ENCODE measurements at regions not wholly inside any gene's neighbourhood (a gene's known extent, or its start where the extent isn't known, plus 50 kb on each side); places are given as distances from the start of the nearest gene placed in this dataset.

DNA sequence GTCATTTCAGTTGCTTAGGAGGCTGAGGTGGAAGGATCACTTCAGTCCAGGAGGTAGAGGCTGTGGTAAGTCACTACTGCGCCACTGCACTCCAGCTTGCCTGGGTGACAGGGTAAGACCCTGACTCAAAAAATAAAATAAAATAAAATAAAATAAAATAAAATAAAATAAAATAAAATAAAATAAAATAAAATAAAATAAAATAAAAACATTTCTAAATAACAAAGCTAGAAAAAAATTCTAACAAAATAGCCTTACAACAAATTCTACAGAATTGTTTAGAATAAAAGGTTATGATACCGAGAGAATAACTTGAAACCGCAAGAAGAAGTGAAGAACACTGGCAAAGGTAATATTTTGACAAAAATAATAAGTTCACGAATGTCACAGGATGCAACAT lies 794.3 kb downstream of the NR2F2 start:
- DNase-seq: no peak

DNA sequence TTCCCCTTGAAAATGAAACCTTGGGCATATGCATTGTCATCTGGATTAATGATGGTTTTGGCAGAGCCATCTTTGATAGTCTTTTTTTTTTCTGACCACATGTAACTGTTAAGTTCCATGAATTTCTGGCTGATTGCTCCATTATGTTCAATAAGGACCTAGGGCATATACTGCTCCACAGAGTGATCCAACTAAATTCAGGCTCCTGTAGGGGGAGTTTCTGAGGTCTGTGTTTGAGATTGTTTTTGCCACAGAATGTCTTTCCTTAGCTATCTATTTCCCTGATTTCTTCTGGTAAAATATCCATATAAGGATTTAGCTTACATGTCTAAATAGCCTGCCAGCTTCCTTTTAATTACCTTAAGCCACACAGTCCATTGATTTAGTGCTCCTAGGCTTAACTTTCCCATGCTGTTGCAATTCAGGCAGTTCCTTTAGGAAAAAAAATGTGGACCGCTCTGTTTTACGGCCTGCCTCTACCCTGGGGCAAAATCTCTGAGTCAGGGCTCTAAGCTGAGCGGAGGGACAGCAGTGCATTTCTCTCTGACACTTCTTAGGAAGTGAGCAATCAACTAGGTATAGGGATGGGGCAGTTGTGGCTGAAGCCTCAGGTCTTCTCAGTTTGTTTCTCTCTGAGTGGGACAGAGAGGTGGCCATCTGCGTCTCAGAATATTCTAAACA lies 796.2 kb downstream of the NR2F2 start:
- no peak for DNase-seq

DNA sequence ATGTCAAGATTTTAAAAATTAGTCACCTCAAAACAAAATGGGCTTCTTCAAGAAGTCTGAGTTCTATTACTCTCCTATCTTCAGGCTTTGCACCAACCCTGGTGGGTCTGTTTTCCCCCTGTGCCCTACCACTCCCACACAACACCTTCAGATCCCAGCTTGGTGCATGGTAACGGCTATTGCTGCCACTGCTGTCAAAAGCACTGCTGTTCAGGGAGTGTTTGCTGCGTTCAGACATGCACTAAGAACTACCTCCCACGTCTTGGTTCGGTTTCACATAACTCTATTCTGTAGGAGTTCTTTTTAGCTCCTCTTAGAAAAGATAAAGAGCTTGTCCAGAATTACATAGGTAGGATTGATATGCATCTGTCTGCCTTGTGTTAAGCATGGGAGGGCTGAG lies 799.2 kb downstream of the NR2F2 start:
- no peak for DNase-seq

DNA sequence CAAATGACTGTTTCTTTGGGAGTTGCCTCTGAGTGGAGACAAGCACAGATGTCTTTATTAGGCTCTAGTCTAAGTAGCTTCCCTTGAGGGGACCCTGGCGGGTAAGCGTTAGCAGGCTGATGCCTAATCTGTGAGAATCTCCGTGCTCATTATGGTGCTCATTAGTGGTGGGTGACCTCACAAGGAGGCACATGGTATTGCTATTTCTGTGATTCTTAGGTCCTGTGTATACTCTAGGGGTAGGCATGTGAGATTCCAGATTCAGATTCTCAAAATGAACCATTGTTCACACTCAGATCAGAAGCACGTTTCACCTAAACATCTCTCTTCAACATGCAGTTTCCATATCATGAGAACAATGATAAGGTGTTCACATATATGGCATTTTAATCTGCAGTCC lies 809.7 kb downstream of the NR2F2 start:
- DNase-seq: no peak

DNA sequence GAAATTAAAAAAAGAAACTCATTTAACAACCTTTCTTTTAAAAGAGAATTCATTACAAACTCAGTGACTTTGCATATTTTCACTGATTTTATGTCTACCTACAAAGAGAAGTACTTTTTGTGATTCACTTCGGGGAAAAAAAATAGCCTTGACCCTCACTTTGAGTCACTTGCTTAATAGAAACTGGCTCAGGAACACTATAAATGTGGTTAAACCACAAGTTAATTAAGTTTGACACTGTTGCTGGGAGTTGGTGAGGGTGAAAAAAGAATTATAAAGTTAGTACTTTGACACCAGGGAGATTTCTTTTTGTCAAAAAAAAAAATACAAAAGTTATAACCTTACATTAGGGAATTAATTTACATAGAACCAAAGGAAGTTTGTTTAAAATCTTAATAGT lies 810.9 kb downstream of the NR2F2 start:
- DNase-seq: no peak

DNA sequence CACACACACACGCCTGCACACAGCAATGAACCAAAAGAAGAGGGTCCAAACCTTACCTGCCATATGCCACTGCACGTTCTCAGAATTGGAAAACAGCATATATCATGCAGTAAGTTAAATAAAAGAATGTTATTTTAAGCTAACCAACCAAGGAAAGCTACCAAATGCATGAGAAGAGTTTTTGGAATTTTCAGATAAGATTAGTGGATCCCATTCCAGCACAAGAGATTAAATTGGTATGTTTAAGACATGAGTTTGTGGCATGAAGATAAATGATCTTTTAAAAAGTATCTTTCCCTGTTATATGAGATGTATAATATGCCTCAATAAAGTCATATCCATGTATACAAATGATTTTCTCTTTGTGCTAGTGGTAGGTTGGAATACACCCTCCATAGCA lies 811.4 kb downstream of the NR2F2 start:
- no peak for DNase-seq

DNA sequence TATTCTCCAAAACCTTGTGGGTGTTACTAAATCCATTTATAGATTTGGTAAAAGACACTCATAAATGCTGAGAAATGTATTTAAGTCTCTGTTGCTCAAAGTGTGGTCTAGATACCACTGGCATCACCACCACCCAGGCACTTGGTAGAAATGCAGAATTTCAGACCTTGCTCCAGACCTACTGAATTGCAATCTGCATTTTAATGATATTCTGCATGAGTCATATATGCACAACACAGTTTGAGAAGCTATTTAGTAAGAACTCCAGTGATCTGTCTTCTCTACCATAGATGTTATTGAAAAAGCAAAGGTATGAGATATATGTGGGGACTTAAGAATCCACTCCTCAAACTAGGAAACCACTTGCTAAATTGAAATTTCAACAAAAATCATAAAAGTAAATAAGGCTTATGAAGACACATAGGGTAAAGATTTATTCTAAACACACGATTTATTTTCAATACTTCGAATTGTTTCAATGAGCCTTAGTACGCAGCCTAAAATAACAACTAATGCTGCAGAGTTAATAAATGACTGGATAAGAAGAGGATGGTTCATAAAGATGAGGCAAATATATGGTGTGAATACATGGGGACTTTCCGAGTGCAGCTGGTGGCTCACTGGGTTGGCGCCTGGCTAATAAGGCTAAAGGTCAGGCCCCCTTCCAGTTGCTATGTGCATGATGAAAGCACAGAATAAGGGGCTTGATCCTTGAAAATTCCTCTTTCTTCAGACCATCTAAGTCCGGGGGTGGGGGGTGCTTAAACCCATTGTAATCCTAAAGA lies 813.3 kb downstream of the NR2F2 start:
- DNase-seq: no peak

DNA sequence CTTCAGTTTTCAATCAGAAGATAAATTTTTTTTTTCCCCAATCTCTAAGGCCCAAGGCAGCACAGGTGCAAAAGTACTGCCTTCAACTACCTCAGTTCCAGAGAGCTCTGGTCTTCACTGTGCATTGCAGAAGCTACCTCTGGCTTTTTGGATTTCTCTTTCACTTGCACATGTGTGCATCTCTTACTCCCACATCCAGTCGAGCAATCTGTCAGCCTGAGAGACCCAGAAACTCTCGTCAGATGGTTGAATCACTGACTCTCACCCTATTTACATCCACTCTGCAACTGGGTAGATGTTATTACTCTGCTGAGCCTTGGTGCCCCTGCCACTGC lies 813.8 kb downstream of the NR2F2 start:
- DNase-seq: no peak

DNA sequence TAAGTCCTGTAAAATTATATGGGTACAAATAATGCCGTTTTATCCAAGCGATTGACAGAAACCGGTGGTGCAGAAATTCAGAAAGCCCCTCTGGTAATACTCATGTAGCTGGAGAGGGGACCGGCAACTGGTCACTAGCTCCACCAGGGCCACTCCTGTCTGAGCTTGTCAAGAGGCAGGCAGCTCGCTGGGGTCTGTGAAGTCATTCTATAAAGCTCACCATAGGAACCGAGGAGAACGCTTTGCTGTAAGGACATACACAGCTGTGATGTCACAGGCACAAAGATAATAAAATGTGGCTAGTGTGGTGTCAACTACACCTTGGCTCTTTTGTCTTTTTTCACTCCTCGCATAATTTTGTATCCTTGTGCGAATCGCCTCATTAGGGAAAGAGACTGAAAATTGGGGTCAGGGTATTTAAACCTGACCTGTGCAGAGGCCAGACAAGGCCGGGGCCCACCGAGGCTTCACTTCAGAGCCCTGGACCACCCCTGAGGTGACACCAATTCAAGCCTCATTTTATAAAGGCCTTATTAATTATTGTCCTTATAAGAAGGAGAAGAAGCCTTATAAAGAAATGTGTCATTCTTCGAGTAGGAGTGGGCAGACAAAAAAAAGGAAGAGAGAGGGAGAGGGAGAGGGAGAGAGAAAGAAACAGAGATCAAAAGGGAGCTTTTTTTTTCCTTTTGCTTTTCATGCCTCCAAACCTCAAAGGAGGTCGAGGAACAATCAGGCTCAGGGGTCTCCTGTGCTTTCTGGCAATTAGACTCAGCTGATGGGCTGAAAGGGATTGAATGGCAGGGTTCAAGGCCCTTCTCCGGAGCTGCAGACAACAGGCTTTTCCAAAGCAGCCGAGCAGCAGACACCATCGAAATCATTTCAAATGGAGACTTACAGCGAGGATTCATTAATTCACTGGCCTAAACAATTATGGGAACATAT lies 813.3 kb upstream of the ARRDC4 start:
- DNase-seq: no peak

DNA sequence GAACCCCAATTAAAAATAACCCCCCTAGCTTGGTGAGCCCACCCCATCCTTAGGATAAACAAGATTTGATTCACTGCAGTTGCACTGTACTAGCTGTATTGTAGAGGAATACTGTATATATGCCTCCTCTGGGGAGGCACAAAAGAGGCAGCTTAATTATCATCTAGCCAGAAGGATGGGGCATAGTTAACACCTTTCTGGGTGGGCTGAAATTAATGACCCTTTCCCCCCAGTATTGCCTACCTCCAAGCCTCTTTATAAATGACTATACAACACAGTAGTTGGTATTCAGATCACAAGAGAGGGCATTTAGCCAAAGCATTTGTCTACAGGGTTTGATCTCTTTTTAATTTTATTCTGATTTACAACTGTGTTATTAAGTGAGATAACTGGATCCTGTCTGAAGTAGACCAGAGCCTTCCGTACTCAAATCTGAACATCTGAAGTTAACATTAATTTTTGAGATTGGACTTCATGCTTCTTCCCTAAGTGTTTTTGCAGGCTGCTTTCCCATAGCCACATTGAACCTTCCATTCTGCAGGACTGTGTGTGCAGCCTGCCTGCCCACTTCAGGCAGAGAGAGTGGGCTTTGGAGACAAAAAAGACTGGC lies 807.0 kb upstream of the ARRDC4 start:
- no peak for DNase-seq

DNA sequence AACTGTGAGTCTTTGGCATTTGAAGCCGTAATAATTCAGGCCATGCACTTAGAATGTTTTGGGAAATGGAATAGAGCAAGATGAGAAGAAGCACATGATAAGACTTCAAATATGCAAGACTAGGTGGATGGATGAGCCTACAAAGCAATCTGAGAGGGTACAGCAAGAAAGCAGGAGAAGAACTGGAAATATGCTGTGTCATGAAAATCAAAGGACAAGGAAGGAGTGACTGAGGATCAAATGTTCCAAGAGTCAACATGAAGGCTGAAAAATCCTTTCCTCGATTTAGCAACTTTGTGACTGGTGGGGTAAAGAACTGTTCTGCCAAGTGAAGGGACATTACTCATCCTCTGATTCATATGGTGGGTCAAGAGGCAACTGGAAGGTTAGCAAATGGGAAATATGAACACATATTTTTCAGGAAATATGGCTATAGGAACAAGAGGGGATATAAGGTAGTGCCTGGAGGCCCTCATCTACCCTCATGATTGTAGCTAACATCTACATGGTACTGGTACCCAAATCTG lies 803.7 kb upstream of the ARRDC4 start:
- DNase-seq: no peak

DNA sequence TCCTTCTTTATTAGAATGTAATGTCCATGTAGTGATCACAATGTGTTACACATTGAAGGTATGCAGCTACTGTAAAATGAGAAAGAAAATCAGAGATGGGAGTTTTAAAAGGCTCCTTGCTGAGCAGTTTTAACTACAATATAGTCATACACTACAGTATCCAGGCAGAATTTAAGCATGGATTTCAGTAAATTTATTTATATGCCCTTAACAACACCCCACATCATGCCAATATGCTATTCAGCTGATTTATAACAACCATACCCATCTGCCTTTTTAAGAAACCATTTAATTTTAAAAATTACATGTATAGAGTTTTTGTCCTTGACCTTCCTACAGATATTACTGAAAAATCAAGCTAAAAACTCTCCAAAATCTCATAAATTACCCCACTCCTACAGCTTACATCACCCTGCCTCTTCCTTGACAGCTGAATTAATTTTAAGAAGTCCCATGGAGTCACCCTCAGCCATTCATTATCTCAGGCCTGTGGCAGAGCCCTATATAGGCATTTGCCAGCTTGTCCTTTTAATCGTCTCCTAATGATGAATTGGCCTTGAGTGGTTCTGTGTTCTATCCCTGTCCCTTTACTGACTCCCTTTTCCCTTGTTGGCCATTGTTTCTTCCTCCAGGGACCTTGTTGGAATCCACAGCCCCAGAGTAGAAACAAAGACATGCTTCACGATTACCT lies 797.6 kb upstream of the ARRDC4 start:
- DNase-seq: no peak

DNA sequence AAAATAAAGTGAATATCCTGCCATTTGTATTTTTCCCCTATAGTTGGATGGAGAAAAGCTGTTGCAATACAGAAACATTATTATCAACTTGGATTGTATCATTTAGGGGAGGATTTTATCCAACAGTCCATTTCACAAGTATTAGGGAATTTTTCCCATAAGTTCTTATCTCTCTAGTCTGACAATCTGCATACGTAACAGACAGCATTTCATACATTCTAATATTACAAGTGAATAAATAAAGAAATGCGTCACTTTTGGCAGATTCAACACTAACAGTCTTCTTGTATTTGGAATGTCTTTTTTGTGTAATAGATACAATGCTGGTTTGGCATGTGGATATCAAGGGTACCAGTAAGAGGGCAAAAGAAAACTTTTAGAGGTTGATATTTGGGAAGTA lies 795.3 kb upstream of the ARRDC4 start:
- DNase-seq: no peak

DNA sequence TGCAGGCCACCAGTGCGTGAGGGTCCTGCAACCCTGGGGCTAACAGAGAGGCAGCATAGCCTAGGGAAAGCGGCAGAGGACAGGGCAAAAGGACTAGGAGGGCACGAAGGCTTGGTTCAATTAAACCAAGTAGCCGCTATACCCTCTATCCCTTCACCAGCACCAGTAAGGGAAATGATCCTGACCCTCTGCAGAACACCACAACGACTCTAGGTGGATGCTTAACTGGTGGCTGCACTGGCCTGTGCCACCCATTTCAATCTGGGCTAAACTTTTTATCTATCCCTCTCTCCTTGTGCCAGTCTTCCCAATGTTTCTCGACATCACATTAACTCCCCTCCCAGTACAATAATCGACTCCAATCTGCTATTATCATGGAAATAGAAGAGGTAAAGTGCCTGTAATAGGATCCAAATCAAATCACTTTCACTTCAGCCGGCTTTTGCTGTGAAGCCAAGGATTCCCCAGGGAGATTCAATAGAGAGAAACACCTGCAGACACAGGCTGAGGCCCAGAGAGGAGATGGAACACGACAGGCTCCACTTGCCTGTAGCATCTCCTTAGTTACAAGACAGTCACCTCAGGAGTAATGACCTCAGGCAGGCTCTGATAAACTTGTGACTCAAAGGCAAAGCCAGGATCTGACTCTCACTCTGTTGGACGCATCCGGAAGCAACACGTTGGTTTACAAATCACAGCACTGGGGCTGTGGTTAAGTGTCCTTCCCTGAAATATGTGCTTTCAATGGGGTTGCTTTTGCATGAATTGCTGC lies 791.6 kb upstream of the ARRDC4 start:
- DNase-seq: no peak

DNA sequence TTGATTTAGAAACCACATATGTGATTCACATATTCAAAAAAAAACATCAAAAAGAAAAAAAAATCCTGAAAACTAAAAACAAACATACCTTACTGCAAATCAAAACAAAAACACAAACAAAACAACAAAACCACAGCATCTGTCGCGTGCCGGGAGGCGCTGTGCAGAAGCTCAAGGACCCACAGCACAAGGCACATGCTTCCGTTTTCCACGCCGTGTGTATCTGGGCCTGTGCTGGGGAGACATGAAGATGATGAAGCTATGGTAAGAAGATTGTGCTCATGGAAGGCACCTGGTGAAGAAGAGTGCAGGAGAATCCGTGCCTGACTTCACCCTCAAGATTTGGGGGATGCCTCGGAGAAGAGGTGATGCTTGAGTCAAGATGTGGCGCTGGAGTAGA lies 788.9 kb upstream of the ARRDC4 start:
- no peak for DNase-seq

DNA sequence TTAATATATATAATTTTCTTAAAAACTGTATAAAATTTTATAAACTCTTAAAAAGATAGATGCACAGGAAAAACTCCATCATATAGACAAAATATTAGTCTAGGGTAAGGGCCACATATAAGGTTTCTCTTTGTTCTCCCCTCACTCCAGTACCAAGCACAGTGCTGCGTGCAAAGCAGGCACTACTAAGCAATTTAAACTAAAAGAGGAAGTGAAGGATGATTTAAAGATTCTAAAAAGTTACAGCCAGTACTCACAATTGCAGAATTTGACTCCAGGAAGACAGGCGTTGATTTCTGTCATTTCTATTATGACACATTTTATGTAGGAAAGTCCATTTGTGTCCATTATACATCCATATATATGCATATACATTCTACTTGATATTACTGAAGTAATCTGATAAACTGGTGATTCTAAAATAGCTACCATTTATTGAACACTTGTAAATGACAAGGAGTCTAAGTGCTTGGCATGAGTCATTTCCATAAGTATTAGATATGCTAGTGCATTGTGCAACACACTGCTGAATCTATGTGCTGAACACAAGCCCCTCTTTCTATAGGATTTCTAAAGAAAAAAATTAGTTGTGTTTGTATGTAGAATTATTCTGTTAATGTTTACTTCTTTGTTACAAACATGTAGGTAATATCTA lies 785.5 kb upstream of the ARRDC4 start:
- DNase-seq: no peak

DNA sequence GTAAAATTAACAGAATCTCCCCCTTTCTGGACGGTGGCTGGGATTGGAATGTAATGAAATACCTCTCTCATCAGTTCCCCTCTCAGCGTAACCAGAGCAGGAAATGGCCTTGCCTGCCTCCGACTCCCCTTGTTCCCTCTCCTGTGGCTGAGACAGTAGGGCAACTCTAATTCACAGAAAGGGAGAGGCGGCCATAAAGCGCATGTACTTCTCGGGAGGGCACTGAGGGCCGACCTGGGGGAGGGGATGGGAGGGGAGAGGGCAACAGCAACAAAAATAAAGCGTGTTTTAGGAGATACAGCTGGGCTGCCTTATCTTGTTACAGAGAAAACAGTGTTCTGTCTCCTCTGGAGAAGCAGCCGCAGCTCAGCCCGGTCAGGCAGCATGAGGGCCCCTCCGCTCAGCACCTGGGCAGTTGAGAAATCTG lies 783.3 kb upstream of the ARRDC4 start:
- no peak for DNase-seq

DNA sequence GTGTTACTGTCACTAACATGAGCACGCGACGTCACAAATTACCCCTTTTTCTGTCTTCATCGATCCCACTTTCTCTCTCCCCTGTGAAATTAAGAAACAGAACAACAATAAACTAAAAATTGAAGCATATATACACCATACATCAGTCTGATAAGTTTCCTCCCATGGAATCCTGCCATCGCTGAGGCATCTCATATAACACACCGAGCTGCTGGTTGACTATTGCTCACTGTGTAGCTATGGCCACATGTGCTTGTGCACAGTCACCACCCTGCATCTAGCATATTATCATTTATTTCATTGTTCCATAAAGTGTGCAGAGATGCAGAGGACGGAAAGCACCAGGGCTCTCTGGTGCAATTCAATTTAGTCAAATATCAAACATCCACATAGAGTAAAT lies 777.9 kb upstream of the ARRDC4 start:
- no peak for DNase-seq

DNA sequence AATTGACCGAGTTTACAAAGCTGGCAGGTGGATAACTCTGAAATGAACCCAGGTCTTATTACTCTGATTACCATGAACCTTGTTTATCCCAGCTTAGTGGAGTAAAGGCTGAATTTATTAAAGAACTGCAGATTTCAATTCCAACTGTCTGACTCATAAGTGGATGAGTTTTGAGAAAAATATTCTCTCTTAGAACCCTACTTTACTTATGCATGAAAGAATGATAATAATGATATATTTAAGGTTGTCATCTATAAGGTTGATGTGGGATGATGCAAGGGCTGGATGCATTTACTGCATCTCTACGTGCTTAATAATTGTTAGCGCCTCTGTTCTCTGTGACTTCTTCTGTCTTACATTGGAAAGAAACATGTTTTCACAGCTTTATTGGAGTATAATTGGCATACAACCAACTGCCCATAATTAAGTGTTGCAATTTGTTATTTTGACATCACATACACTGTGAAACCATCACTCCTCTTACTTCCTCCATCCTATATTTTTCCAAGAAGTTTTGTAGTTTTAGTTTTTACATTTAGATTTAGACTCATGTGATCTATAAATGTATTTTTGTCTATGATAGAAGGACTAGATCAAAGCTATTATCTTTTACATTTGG lies 771.2 kb upstream of the ARRDC4 start:
- no peak for DNase-seq

DNA sequence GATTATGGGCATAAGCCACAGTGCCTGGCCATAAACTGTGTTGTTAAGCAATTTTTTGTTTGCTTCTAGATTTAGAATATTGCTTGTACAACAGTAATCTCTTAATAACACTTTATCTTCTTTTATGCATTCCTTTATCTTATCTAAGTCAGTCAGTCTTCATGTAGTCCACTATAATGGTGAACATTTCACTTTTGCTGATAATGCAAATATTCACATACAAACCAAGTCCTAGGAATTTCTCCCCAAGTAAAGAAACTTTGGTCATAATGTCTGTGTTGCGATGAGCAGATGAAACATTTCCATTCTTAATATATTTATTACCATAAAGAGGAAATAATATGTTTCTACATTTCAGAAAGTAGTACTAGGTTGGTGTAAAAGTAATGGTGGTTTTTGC lies 765.8 kb upstream of the ARRDC4 start:
- DNase-seq: no peak

All from DMS 273 treated with DMSO at 0.1 percent for 48 hours (cell line).